EH (cell line): ENCODE measurements at regions not wholly inside any gene's neighbourhood (a gene's known extent, or its start where the extent isn't known, plus 50 kb on each side); places are given as distances from the start of the nearest gene placed in this dataset.
A peak's percentile ranks its signal among the peaks of the same experiment; 100 is the strongest.

Source experiments
- DNase-seq: peaks from one replicate; pipeline ENCODE4 v3.0.0-alpha.2; 2015; ENCODE audit warnings: low read depth

DNA sequence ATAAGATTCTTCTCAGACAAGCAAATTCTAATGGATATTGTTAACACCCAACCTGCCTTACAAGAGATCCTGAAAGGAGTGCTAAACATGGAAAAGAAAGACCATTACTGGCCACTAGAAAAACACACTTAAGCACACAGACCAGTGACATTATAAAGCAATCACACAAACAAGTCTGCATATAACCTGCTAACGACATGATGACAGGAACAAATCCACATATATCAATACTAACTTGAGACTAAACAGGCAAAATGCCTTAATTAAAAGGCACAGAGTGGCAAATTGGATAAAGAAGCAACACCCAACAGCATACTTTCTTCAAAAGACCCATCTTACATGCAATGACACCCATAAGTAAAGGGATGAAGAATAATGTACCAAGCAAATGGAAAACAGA lies 100.5 kb upstream of the PCDH18 start:
- no peak for DNase-seq

DNA sequence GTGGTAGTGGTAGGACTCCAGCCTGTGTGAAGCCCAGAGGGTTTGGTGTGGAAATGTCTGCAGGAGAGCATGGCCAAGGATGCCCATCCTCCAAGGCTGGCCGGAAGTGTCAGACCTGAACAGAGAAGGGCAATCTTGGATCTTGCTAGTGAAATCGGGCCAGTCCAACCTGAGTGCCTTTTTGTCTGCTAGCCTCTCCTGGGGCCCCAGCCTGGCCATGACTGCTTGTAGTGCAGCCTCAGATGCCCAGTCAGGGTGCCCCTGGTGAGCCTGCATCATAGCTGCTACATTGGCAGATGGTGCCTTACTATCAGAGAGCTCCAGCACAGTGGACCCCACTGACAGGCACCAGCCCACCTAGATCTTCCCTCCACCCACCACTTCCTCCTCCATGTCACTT lies 99.3 kb upstream of the PCDH18 start:
- no peak for DNase-seq

DNA sequence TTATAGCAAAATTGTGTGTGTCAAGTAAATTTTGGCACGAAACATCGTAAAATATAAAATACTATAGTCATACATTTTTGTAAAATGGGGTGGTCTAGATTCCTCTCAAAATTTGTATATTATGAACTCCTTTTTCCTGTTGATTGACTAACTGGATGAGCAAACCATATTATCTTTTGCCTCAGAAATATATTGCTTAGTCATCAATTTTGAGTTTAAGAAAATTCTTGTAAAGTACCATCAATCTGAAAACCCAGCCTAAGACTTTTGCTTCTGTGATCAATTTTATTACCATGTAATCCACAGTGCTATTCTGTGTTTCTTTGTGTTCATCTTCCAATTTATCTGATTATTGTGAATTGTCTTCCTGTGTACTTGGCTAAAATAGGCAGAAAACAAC lies 98.0 kb upstream of the PCDH18 start:
- no peak for DNase-seq

DNA sequence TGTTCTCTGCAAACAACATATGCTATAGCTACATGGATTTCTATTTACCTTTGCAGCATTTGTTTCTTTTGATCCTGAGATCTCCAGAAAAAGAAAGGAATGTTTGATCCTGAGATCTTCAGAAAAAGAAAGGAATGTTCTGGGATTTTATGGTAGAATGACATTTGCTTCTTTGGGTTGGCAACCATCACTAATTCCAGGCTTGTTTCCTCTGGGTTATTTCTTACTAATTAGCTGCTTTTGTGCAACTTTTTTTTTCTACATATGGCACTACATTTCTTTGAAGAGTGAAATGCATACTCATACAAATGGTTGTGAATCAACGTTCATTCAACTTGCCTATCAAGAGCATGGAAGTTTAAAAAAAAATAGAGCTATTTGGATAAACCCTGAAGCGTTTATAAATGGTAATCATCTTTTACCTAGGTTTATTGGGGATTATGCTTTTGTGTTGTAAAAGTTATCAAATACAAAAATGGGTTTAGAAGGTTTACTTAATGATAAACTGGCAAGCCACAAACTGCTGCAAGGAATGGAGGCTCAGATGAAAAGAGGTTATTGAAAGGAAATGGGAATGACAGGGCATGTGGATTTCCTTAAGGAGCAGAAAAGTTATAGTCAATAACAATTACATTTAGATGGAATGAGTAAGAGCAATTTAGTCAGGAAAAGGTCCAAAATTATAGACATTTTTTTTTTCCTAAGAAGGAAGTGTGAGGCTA lies 95.6 kb upstream of the PCDH18 start:
- DNase-seq: peak; percentile 55

DNA sequence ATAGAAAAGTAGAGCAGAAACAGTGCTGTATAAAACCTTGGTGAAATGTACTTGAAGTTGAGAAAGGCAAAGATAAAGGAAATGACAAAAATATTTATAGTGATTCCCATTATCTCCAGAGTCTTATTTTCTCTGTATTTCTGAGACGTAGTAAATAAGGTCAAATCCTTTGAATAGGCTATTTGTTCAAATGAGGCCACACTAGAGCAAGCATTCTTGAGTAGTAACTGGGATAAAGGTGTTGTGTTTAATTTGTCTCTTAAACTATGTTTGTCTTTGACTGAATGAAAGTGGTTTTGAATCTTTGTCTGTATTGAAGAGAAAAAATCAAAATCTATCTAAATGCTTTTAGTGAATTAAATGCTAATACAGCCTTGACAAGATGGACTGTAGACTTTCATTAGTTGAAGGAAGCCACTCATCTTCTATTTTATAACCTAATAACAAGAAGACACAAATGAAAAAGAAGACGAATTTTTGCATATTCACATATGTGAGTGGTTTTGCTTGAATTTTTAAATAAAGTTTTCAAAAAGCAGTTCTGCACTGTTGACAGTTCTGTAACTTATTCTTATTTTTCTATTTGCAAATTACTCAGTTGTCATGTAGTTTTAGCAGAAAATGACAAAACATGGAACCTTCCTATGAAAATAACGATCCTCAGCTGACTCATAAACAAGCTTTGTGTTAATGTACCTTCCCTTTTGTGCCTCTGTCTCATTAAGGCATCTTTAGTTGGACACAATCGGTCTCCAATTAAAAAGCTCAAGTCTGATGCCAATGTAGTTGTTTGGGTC lies 94.8 kb upstream of the PCDH18 start:
- no peak for DNase-seq

DNA sequence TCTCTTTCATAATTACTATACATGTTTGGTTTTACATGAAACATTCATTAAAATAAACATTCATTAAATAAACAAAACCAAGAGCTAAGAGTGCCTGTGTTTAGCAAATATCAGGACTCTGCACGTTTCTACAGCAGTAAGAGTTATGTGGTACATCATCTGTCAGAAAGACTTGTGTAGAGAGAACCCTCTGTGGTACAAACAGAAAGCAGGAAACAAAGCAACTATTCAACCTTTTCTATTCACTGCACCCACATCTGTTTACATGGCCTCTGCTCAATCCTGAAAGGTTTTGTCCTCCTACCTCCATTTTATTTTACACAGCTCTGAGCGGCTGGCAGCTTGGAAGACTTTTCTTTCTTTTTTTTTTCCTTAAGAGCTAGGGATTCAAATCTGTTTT lies 90.7 kb upstream of the PCDH18 start:
- DNase-seq: no peak

DNA sequence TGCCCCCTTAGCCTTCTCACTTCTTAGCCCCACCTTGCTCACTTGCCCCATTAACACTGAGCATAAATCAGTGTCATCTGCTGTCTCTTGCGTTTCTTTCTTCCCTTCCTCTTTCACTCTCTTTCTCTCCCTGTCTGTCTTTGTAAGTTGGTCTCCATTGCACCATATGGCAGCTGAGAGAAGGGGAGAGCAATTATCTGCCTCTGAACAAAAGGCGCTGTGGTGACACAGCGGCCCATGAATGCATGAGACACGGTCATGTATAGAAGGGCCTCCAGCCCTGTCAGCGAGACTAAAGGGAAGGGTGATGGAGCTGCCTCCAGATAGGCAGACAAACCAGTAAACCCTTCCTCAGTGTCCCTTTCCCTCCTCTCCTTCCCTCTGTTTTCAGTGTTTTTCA lies 88.8 kb upstream of the PCDH18 start:
- no peak for DNase-seq

DNA sequence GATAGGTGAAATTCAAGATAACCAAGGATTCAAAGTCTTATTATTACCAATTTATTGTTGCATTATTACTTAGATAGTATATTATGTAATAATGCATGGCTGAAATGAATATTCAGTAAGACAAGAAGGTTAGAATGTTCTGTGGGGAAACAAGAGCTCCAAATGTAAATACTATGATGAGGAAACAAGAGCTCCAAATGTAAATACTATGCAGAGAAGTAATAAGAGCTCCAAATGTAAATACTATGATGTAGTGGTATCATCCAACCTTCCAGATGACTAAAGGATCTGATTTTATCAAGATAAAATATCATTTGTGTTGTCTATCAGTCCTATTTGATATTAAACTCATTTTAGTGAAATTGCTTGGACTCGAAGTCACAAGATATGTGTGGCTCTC lies 82.2 kb upstream of the PCDH18 start:
- no peak for DNase-seq

DNA sequence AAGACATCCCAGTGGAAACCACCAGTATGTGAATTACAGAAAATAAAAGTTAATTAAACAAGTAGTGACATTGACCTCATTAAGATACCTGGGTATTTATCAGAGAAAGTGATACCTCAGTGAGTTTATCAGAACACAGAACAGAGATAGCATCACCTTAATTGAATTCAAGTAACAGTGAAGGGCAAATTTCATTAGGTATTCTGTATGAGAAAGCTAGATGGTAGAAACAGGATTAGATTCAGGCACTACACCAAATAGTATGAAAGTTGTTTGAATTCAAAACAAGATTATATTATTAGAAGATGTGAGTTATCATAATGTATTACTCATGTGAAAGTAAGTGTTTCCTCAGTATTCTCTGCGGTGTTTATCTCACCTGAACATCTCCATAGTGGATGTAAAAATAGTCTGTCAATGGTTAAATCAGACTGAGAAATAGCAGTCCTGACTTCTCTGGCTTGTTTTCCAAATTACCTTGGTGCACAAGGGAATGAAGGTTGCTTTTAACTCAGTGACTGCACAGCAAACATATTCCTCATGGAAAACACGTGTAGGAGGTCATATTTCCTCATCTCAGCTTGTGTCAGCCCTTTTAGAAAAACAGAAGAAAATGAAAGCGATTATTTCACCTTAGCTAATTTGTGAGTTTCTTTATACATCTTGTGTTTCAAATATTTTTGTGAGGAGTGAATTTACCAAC lies 79.9 kb upstream of the PCDH18 start:
- no peak for DNase-seq

DNA sequence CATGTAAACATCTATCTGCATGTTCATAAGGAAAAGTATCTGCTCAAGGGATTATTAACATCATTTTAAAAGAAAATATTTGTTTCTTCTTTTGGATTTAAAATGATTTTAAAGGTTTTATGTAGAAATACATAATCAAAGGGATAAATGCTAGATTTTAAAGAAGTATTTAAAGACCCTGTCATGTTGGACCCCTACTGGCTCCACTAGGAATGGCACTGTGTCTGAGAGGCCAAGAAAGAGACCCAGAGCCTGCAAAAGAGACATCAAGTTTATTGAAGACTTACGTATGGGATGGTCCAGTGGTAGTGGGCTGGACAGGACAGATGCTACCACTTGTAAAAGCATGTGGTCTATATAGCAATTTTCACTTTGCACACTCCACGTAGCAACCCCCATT lies 78.7 kb upstream of the PCDH18 start:
- DNase-seq: peak; percentile 34

DNA sequence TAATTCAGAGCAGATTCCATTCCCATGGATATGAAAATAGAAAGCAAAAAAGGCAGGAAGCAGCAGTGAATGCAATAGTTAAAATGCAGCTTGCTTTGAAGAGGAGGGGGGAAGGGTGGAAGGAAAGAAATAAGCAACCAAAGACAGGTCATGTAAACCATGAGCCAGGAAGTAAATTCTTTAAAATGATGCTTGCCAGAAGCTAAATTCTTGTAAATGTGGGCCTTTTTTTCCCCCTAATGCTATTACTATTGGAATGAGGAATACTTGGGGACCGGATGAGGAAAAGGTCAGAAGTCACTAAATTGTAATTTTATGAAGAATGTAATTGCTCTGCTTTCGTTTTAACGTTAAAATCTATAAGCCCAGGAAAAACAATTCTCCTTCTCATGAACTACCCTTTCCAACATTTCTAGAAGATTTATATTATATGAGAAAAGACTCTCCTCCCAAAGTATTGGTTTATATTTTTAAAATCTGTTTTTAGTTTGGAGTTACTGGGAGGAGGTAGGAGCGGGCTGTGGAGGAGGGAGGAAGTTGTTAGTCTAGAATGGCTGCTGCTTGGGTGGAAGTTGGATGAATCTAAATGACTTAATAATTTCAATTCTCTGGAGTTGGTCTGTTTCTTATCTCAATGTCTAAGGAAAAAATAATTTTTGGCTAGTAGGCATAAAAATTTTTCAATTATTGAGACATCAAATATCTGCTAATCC lies 77.6 kb upstream of the PCDH18 start:
- DNase-seq: peak; percentile 93

DNA sequence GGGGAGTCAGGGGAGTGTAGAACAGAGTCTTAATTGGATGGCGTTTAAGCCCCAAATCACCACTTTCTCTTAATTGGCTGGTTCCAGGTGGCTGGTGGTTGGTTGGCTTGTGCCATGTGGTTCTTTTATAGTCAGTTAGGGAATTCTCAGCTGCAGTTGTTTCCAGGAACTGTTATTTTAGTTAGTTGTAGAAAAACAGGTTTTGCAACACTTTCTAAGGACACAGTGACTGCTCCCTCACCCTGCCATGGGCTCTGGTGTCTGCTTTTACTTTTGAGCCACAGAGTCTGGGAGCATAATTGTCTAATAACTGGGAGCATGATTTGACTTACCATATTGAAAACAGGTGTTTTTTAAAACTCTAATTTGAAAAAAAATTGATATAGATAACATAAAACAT lies 75.8 kb upstream of the PCDH18 start:
- DNase-seq: peak; percentile 18

DNA sequence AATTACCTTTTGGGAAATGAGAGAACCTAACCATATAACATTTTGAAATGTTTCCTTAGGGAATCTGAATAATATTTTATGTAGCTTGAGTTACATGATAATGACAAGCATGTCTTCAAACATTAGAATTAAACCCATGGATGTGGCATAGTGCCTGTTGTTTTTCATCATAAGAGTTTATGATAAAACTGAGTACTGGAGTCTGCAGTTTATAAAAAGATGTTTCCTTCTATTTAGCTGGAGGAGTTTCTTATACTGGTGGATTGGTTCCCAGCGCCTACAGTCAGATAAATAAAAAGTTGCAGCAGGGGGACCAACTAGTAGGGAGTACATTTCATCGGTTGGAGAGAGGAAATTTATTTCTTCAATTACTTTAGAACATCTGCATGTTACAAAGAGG lies 70.1 kb upstream of the PCDH18 start:
- no peak for DNase-seq

DNA sequence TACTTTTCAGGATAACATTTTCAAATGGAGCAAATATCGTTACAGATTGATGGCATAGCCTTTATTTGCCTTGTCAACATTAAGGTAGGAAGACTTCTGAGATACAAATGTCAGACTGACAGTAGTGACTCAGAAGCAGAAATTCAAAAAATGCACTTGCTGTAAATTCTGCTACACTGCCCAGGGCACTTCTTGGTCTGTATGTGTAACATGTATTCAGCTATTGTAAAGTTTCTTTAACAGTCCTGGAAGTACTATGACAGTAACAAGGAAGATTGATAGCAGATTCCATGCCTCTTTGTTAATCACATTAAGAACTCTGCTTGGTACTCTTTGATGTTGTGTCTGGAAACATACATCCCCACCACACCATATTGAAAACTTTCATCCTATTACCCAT lies 69.6 kb upstream of the PCDH18 start:
- DNase-seq: peak; percentile 73

DNA sequence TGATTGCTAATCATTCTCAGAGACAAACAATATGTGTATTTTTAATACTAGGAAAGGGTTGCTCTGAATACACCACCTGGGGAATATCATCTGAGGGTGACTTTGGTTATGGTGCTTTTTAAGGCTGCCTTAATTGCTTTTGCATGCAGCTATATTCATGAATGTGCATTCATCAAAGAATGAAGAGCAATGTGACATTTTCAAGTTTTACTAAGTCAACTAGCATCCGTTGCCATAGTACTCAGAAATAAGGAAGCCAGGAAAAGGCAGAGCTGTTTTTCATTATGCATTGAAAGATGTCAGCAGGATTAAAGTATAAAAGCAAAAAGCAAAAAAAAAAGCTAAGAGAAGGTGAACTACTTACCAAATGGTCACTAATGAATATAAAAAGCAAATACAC lies 67.4 kb upstream of the PCDH18 start:
- no peak for DNase-seq

DNA sequence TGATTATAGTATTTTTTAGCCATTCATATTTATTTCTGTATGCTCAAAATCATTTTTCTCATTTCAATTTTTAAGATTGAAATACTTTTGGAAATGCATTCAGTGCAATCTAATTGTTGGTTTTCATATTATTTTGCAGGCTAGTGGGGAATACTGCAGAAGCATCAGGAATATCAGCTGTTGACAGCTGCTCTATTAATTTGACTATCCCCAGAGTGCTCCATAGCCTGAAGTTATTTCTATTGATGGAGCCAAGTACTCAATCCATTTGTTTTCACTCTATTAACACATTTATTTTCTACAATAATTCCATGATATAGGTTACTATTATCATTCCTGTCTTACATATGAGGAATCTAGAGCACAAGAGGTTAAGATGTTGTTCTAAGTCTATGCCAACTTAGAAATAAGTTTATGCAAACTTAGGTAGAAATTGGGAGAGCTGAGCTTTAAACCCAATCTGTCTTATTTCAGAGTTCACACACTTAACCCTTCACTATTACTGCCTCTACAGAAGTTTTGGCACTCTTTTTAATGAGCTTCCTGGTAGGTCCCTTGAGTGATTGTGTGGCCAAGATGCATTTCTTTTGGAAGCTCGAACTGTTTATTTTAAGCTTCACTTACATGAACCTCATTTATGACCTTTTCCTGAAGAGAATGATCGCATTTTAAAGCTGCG lies 65.6 kb upstream of the PCDH18 start:
- DNase-seq: peak; percentile 37

DNA sequence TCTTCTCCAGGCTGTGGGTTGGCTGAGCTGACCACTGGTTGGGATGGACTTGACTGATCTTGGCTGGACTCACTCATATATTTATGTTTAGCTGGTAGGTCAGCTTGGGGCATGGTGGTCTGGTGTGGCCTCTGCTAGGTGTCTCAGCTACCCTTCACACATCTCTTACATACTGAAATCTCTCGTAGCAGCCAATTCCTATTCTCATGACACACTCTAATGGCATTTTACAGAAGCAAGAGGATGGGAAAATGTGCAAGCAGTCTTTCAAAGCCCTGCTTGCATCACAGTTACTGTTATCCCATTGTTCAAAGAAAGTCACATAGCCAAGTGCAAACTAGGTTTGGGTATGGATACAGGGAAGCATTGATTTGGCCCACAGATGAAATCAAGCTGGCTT lies 55.5 kb upstream of the PCDH18 start:
- peak; percentile 64 for DNase-seq

DNA sequence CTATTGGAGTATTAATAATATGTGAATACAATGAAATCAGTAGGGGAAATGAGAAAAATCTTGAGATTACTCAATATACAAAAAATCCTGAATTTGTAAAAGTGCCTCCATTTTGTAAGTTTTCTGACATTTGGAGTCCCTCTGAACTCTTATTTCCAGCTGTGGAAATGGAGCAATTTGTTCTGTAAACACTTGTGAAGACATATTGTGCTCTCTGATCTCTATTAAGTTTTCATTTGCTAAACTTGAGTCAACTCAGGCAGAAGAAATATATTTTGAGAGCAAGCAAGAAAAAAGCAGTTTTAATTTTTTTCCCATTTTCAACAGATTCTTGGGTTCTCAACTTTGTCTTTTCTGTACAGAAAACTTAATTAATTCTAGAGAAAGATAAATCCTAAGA lies 51.4 kb upstream of the PCDH18 start:
- no peak for DNase-seq
